Loucy (cell line): ENCODE measurements at regions not wholly inside any gene's neighbourhood (a gene's known extent, or its start where the extent isn't known, plus 50 kb on each side); places are given as distances from the start of the nearest gene placed in this dataset.

ENCODE experiments used
- CTCF ChIP-seq: fragments of 200-600 bp; sonication (generic); conservative IDR thresholded peaks from 2 replicates; pipeline ENCODE4 v1.5.1; 2014; ENCODE audit warnings: mild to moderate bottlenecking, antibody characterized with exemption, low read length
- EZH2phosphoT487 ChIP-seq: fragments of 200-600 bp; IDR thresholded peaks from 2 replicates; pipeline ENCODE4 v1.6.1; 2018; ENCODE audit warnings: antibody characterized with exemption, mild to moderate bottlenecking, moderate library complexity, borderline replicate concordance

GRCh38 chr13:74274916-74275315 lies 140.7 kb upstream of the KLF12 start:
- TF ChIP-seq CTCF (no peak), EZH2phosphoT487 (no peak)
